WTC11 (cell line): ENCODE measurements at regions not wholly inside any gene's neighbourhood (a gene's known extent, or its start where the extent isn't known, plus 50 kb on each side); places are given as distances from the start of the nearest gene placed in this dataset.

Experiments
- ATAC-seq: fragments of 200-7000 bp; cut with Tn5 transposase; 2 replicates; pipeline ENCODE4 v1.10.0; 2021; ENCODE audit warnings: mild to moderate bottlenecking, moderate library complexity
- CTCF ChIA-PET: fragments of 300-600 bp; sonication (Branson Sonifier 250); formaldehyde crosslinking; loops from one replicate; lab custom pipeline; 2021; ENCODE audit warnings: antibody characterized with exemption; lab: Charles Lee
- POLR2A ChIA-PET: fragments of 350-600 bp; sonication (Branson Sonifier 250); formaldehyde crosslinking; loops from one replicate; lab custom pipeline; 2021; ENCODE audit warnings: antibody characterized with exemption; lab: Charles Lee
- DNase-seq: peaks from one replicate; pipeline ENCODE4 v3.0.0; 2021; ENCODE audit warnings: low spot score
- H3K27ac Mint-ChIP-seq: 2 replicates; pipeline ENCODE4 v1.8.0; 2021; ENCODE audit warnings: mixed read lengths
- H3K27me3 Mint-ChIP-seq: 2 replicates; pipeline ENCODE4 v1.8.0; 2021; ENCODE audit warnings: low read depth, mild to moderate bottlenecking, moderate library complexity, mixed read lengths
- H3K36me3 Mint-ChIP-seq: 2 replicates; pipeline ENCODE4 v1.8.0; 2021; ENCODE audit warnings: mixed read lengths
- H3K4me1 Mint-ChIP-seq: 2 replicates; pipeline ENCODE4 v1.8.0; 2022; ENCODE audit warnings: mixed read lengths
- H3K4me3 Mint-ChIP-seq: 2 replicates; pipeline ENCODE4 v1.8.0; 2021; ENCODE audit warnings: mild to moderate bottlenecking, moderate library complexity, mixed read lengths
- H3K9me3 Mint-ChIP-seq: 2 replicates; pipeline ENCODE4 v1.8.0; 2021; ENCODE audit warnings: mixed read lengths
- CTCF ChIP-seq: fragments of 200-600 bp; IDR thresholded peaks from 2 replicates; pipeline ENCODE4 v1.8.0; 2022; ENCODE audit warnings: antibody characterized with exemption
- E2F1 ChIP-seq: sonication (generic); formaldehyde crosslinking; IDR thresholded peaks from 2 replicates; pipeline ENCODE4 v1.8.0; 2022; ENCODE audit warnings: mild to moderate bottlenecking, missing genetic modification reagents
- E2F4 ChIP-seq: sonication (generic); formaldehyde crosslinking; IDR thresholded peaks from 2 replicates; pipeline ENCODE4 v1.8.1; 2022; ENCODE audit warnings: low read depth, mild to moderate bottlenecking, moderate library complexity, missing genetic modification reagents, borderline replicate concordance
- ELF4 ChIP-seq: sonication (generic); formaldehyde crosslinking; IDR thresholded peaks from 2 replicates; pipeline ENCODE4 v1.8.1; 2022; ENCODE audit warnings: low read depth, mild to moderate bottlenecking, moderate library complexity, missing genetic modification reagents
- EMX1 ChIP-seq: fragments of 250-450 bp; sonication (Bioruptor Pico); IDR thresholded peaks from 2 replicates; pipeline ENCODE4 v1.8.0; 2021; ENCODE audit warnings: mild to moderate bottlenecking
- FOXP1 ChIP-seq: sonication (generic); formaldehyde crosslinking; IDR thresholded peaks from 2 replicates; pipeline ENCODE4 v1.8.0; 2022; ENCODE audit warnings: missing genetic modification reagents, mild to moderate bottlenecking, moderate library complexity, borderline replicate concordance
- NFATC4 ChIP-seq: fragments of 250-450 bp; sonication (Bioruptor Pico); IDR thresholded peaks from 2 replicates; pipeline ENCODE4 v1.9.0; 2021; ENCODE audit warnings: mild to moderate bottlenecking
- NR1H2 ChIP-seq: sonication (generic); formaldehyde crosslinking; IDR thresholded peaks from 2 replicates; pipeline ENCODE4 v1.9.0; 2021; ENCODE audit warnings: mild to moderate bottlenecking, moderate library complexity, missing genetic modification reagents
- NR2C2 ChIP-seq: sonication (generic); formaldehyde crosslinking; IDR thresholded peaks from 2 replicates; pipeline ENCODE4 v1.8.0; 2022; ENCODE audit warnings: mild to moderate bottlenecking, missing genetic modification reagents
- OVOL2 ChIP-seq: fragments of 250-450 bp; sonication (Bioruptor Pico); IDR thresholded peaks from 2 replicates; pipeline ENCODE4 v1.9.0; 2021; ENCODE audit warnings: mild to moderate bottlenecking, borderline replicate concordance
- PRRX2 ChIP-seq: fragments of 250-450 bp; sonication (Bioruptor Pico); IDR thresholded peaks from 2 replicates; pipeline ENCODE4 v1.8.0; 2021; ENCODE audit warnings: mild to moderate bottlenecking
- RELA ChIP-seq: sonication (generic); formaldehyde crosslinking; IDR thresholded peaks from 2 replicates; pipeline ENCODE4 v1.8.1; 2022; ENCODE audit warnings: missing genetic modification reagents, mild to moderate bottlenecking, borderline replicate concordance
- RORB ChIP-seq: fragments of 250-450 bp; sonication (Bioruptor Pico); IDR thresholded peaks from 2 replicates; pipeline ENCODE4 v1.9.0; 2021; ENCODE audit warnings: mild to moderate bottlenecking
- TCF7 ChIP-seq: sonication (generic); formaldehyde crosslinking; IDR thresholded peaks from 2 replicates; pipeline ENCODE4 v1.8.0; 2022; ENCODE audit warnings: mild to moderate bottlenecking, low read depth, missing genetic modification reagents, moderate library complexity
- TP53 ChIP-seq: sonication (generic); formaldehyde crosslinking; IDR thresholded peaks from 2 replicates; pipeline ENCODE4 v1.8.1; 2023; ENCODE audit warnings: mild to moderate bottlenecking, missing genetic modification reagents
- ZMAT4 ChIP-seq: fragments of 250-450 bp; sonication (Bioruptor Pico); IDR thresholded peaks from 2 replicates; pipeline ENCODE4 v1.9.0; 2021; ENCODE audit warnings: mild to moderate bottlenecking
- ZNF121 ChIP-seq: sonication (generic); formaldehyde crosslinking; IDR thresholded peaks from 2 replicates; pipeline ENCODE4 v1.8.0; 2023; ENCODE audit warnings: missing genetic modification reagents
- ZNF263 ChIP-seq: sonication (generic); formaldehyde crosslinking; IDR thresholded peaks from 2 replicates; pipeline ENCODE4 v1.8.1; 2022; ENCODE audit warnings: low read depth, mild to moderate bottlenecking, moderate library complexity, missing genetic modification reagents
- TF ChIP-seq, protein P1 (sequence below): sonication (generic); formaldehyde crosslinking; IDR thresholded peaks from 2 replicates; pipeline ENCODE4 v1.8.0; 2022; ENCODE audit warnings: mild to moderate bottlenecking, missing genetic modification reagents
- TF ChIP-seq, protein P2 (sequence below): sonication (generic); formaldehyde crosslinking; IDR thresholded peaks from 2 replicates; pipeline ENCODE4 v1.8.1; 2022; ENCODE audit warnings: mild to moderate bottlenecking, moderate library complexity, missing genetic modification reagents
- TF ChIP-seq, protein P3 (sequence below): sonication (generic); formaldehyde crosslinking; IDR thresholded peaks from 2 replicates; pipeline ENCODE4 v1.8.1; 2022; ENCODE audit warnings: low read depth, missing genetic modification reagents, borderline replicate concordance
- TF ChIP-seq, protein P4 (sequence below): sonication (generic); formaldehyde crosslinking; conservative IDR thresholded peaks from 2 replicates; pipeline ENCODE4 v1.8.1; 2022; ENCODE audit warnings: mild to moderate bottlenecking, missing genetic modification reagents

DNA sequence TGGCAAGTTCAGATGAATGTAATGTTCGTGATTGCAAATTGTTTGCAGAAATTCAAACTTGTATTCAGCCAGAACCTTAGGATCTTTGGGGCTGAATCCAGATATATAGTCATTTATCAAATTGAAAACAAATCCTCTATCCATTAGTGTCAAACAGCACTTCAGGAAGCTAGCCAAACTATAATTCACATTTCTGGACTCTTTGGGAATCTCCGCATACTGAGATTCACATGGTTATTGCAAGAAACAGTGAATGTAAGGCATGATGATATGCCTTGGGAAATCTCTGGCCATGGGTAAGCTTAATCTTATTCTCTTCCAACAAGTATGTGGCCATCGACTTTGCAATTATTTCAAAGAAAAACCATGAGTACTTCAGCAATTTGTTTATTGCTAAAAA lies 98.5 kb downstream of the KLHL28 start (continued):
- TF ChIP-seq, protein P1, sequence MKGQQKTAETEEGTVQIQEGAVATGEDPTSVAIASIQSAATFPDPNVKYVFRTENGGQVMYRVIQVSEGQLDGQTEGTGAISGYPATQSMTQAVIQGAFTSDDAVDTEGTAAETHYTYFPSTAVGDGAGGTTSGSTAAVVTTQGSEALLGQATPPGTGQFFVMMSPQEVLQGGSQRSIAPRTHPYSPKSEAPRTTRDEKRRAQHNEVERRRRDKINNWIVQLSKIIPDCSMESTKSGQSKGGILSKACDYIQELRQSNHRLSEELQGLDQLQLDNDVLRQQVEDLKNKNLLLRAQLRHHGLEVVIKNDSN: no peak
- TF ChIP-seq OVOL2 (CRISPR knock-in tag) (no peak), TP53 (CRISPR knock-in tag) (no peak)
- TF ChIP-seq, protein P2, sequence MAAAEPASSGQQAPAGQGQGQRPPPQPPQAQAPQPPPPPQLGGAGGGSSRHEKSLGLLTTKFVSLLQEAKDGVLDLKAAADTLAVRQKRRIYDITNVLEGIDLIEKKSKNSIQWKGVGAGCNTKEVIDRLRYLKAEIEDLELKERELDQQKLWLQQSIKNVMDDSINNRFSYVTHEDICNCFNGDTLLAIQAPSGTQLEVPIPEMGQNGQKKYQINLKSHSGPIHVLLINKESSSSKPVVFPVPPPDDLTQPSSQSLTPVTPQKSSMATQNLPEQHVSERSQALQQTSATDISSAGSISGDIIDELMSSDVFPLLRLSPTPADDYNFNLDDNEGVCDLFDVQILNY (CRISPR knock-in tag): no peak

GRCh38 chr14:44854114-44854513 lies 107.6 kb downstream of the KLHL28 start:
- ATAC-seq (no peak), DNase-seq (peak; percentile 18)
- H3K9me3 Mint-ChIP-seq: peaks cover 22% of the 10 kb centered on the region
- peaks cover 4% of the 10 kb centered on the region; the same call in 1 of the 2 replicates for H3K4me1 Mint-ChIP-seq
- H3K36me3 Mint-ChIP-seq: no peaks in the 10 kb centered on the region
- TF ChIP-seq E2F1 (CRISPR knock-in tag): no peak
- no peak for TF ChIP-seq NR1H2 (CRISPR knock-in tag)
- TF ChIP-seq PRRX2 (CRISPR knock-in tag): no peak
- TF ChIP-seq ZNF263 (CRISPR knock-in tag): no peak
- TF ChIP-seq EMX1 (CRISPR knock-in tag): no peak
- no peak for TF ChIP-seq ELF4 (CRISPR knock-in tag)
- TF ChIP-seq, protein P3, sequence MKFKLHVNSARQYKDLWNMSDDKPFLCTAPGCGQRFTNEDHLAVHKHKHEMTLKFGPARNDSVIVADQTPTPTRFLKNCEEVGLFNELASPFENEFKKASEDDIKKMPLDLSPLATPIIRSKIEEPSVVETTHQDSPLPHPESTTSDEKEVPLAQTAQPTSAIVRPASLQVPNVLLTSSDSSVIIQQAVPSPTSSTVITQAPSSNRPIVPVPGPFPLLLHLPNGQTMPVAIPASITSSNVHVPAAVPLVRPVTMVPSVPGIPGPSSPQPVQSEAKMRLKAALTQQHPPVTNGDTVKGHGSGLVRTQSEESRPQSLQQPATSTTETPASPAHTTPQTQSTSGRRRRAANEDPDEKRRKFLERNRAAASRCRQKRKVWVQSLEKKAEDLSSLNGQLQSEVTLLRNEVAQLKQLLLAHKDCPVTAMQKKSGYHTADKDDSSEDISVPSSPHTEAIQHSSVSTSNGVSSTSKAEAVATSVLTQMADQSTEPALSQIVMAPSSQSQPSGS: no peak
- TF ChIP-seq E2F4 (CRISPR knock-in tag): no peak
- H3K4me3 Mint-ChIP-seq: no peak overlapping the region
- H3K27ac Mint-ChIP-seq: no peak overlapping the region
- POLR2A ChIA-PET: no interaction called here
- H3K27me3 Mint-ChIP-seq: peaks cover 8% of the 10 kb centered on the region
- CTCF ChIA-PET: no interaction called here

- Mint-ChIP-seq H3K9me3 (peaks cover 3% of the 10 kb centered on the region), H3K27me3 (no peaks in the 10 kb centered on the region), H3K4me3 (no peak overlapping the region), H3K27ac (no peak overlapping the region), H3K4me1 (peaks cover 7% of the 10 kb centered on the region; the same call in 1 of the 2 replicates), H3K36me3 (no peaks in the 10 kb centered on the region)
- DNase-seq (no peak), ATAC-seq (no peak)
- CTCF ChIA-PET: interaction anchor here (1.0 to 1.5 kb wide), 3 partner anchors 13 to 82 kb away, joined by 3 to 4 read pairs (median 3); no protein-coding TSS in a partner anchor
- POLR2A ChIA-PET: no interaction called here
- TF ChIP-seq RELA (CRISPR knock-in tag) (no peak), ZMAT4 (CRISPR knock-in tag) (no peak), FOXP1 (no peak), RORB (CRISPR knock-in tag) (no peak), TCF7 (no peak), NR2C2 (no peak), CTCF (no peak), ZNF121 (CRISPR knock-in tag) (no peak), NFATC4 (CRISPR knock-in tag) (no peak)
- TF ChIP-seq, protein P4, sequence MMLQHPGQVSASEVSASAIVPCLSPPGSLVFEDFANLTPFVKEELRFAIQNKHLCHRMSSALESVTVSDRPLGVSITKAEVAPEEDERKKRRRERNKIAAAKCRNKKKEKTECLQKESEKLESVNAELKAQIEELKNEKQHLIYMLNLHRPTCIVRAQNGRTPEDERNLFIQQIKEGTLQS (CRISPR knock-in tag): no peak
- TF ChIP-seq, all 79 proteins: peak for 0
Measured at GRCh38 chr14:44847526-44848309, 114.0 kb downstream of the KLHL28 start.
